Spleen (tissue), 7 donors: ENCODE measurements at regions not wholly inside any gene's neighbourhood (a gene's known extent, or its start where the extent isn't known, plus 50 kb on each side); places are given as distances from the start of the nearest gene placed in this dataset.

Source experiments
- CTCF ChIP-seq, 11 experiments: fragments of 200-600 bp in 7 of 11; fragments of 450-650 bp in 4 of 11; sonication (generic) in 4 of 11; IDR thresholded peaks in 8 of 11; conservative IDR thresholded peaks in 3 of 11; 1 replicate in 7 of 11; 2 replicates in 4 of 11; pipeline versions ENCODE4 v1.4.0 to v1.8.0; 2016 to 2021; ENCODE audit warnings: antibody characterized with exemption in 11 of 11, inconsistent platforms in 4 of 11, mild to moderate bottlenecking in 1 of 11
- POLR2A ChIP-seq, 3 donors: fragments of 450-650 bp; IDR thresholded peaks; one replicate each; pipeline ENCODE4 v1.5.1; 2017; ENCODE audit warnings: antibody characterized with exemption in 3 of 3, mild to moderate bottlenecking in 1 of 3
- donor health status: DM: no; HTN: no; CAD: no; lungs with moderate emphysema.
- donor health status: DM: no; HTN: no; CAD: no.
- donor health status: DM: no; HTN: no; CAD: no.

GRCh38 chrX:45749375-45749774, 548.7 kb upstream of the DIPK2B start:
- TF ChIP-seq CTCF (IDR thresholded peaks at IDR 0.05 in 8 of 11, conservative IDR thresholded peaks at IDR 0.05 in 3 of 11) = peak in 2 of 11 experiments; percentile 10 to 22
- no peak for TF ChIP-seq POLR2A (IDR thresholded peaks at IDR 0.05)
